Suprapubic skin (tissue), 4 donors: ENCODE measurements at regions not wholly inside any gene's neighbourhood (a gene's known extent, or its start where the extent isn't known, plus 50 kb on each side); places are given as distances from the start of the nearest gene placed in this dataset.

Experiments used
- EP300 ChIP-seq: sonication (generic); formaldehyde crosslinking; IDR thresholded peaks from one replicate; pipeline ENCODE4 v1.6.1; 2017; ENCODE audit warnings: antibody characterized with exemption
- POLR2A ChIP-seq, 2 donors: fragments of 450-650 bp; IDR thresholded peaks; one replicate each; pipeline ENCODE4 v1.6.1; 2017; ENCODE audit warnings: antibody characterized with exemption in 2 of 2, mild to moderate bottlenecking in 2 of 2, moderate library complexity in 2 of 2
- POLR2AphosphoS5 ChIP-seq, 3 donors: sonication (generic); formaldehyde crosslinking; IDR thresholded peaks; one replicate each; pipeline ENCODE4 v1.6.1; 2017; ENCODE audit warnings: antibody characterized with exemption in 3 of 3
- TF ChIP-seq, protein P1 (sequence below), 2 donors: fragments of 200-600 bp in 1 of 2; fragments of 450-650 bp in 1 of 2; sonication (generic) in 1 of 2; IDR thresholded peaks; one replicate each; pipeline ENCODE4 v1.5.1; 2016 to 2019; ENCODE audit warnings: antibody characterized with exemption in 2 of 2, mild to moderate bottlenecking in 1 of 2, moderate library complexity in 1 of 2

DNA sequence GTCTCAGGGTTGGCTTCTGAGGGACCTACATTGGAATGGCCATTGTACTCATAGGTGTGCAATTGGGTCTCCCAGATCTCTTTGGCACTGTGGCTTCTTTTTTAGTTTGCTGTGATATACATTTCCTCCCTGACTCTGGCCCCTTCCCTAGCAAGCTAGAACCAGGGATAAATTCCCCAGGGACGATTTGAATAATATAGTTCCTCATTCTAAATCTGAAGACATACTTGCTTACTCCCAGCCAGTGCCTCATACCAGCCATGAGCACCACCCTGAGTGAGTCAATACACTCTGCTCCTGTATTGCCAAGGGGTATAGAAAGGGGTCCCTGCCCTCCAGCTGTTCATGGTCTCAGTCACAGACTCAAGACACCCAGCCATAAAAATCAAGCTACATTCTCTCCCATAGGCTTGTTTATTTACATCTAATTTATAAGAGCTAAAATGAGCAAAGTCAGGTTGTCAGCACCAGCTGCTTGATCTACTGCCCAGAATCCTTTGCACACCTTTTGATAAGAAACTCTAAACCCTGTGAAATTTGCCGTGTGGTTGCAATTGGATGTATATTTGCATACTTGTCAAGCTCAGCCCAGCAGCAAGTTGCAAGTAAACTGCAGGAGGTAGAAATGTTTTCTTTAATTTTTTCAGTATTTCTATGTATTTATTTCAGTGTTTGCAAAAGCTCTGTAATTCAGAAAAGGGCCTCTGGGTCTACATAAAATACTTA lies 219.9 kb upstream of the IRX1 start:
- TF ChIP-seq, protein P1, sequence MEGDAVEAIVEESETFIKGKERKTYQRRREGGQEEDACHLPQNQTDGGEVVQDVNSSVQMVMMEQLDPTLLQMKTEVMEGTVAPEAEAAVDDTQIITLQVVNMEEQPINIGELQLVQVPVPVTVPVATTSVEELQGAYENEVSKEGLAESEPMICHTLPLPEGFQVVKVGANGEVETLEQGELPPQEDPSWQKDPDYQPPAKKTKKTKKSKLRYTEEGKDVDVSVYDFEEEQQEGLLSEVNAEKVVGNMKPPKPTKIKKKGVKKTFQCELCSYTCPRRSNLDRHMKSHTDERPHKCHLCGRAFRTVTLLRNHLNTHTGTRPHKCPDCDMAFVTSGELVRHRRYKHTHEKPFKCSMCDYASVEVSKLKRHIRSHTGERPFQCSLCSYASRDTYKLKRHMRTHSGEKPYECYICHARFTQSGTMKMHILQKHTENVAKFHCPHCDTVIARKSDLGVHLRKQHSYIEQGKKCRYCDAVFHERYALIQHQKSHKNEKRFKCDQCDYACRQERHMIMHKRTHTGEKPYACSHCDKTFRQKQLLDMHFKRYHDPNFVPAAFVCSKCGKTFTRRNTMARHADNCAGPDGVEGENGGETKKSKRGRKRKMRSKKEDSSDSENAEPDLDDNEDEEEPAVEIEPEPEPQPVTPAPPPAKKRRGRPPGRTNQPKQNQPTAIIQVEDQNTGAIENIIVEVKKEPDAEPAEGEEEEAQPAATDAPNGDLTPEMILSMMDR (IDR thresholded peaks at IDR 0.05) = no peak
- TF ChIP-seq POLR2A (IDR thresholded peaks at IDR 0.05) = no peak
- no peak for TF ChIP-seq POLR2AphosphoS5 (IDR thresholded peaks at IDR 0.05)
- no peak for TF ChIP-seq EP300
